ENCODE measurements at regions not wholly inside any gene's neighbourhood (a gene's known extent, or its start where the extent isn't known, plus 50 kb on each side); places are given as distances from the start of the nearest gene placed in this dataset.

- DNase-seq (ENCODE audit: low spot score), result no peak
Observed at GRCh38 chr5:18967637-18968036, 1020.4 kb downstream of the CDH18 start.

- DNase-seq (ENCODE audit: low spot score), result no peak
Observed at GRCh38 chr5:18968966-18969365, 1019.0 kb downstream of the CDH18 start.

GRCh38 chr5:18970000-18970399 lies 1018.0 kb downstream of the CDH18 start:
- DNase-seq (ENCODE audit: low spot score), result no peak

- DNase-seq (ENCODE audit: low spot score), result no peak
Observed at GRCh38 chr5:18972177-18972576, 1015.8 kb downstream of the CDH18 start.

- no peak for DNase-seq (ENCODE audit: low spot score)
Observed at GRCh38 chr5:18975624-18976023, 1012.4 kb downstream of the CDH18 start.

GRCh38 chr5:18977880-18978279 lies 1010.1 kb downstream of the CDH18 start:
- no peak for DNase-seq (ENCODE audit: low spot score)

- DNase-seq (ENCODE audit: low spot score), result no peak
Observed at GRCh38 chr5:18984559-18985080, 1003.4 kb downstream of the CDH18 start.

- DNase-seq (ENCODE audit: low spot score), result no peak
Observed at GRCh38 chr5:18985171-18985758, 1002.7 kb downstream of the CDH18 start.

- DNase-seq (ENCODE audit: low spot score), result no peak
Observed at GRCh38 chr5:18987101-18987500, 1000.9 kb downstream of the CDH18 start.

- DNase-seq (ENCODE audit: low spot score), result no peak
Observed at GRCh38 chr5:18990852-18991251, 997.1 kb downstream of the CDH18 start.

GRCh38 chr5:18992264-18992663 lies 995.7 kb downstream of the CDH18 start:
- DNase-seq (ENCODE audit: low spot score), result no peak

GRCh38 chr5:18999478-18999877 lies 988.5 kb downstream of the CDH18 start:
- no peak for DNase-seq (ENCODE audit: low spot score)

- DNase-seq (ENCODE audit: low spot score), result no peak
Observed at GRCh38 chr5:19001054-19001453, 986.9 kb downstream of the CDH18 start.

GRCh38 chr5:19001539-19001938 lies 986.5 kb downstream of the CDH18 start:
- no peak for DNase-seq (ENCODE audit: low spot score)

GRCh38 chr5:19002111-19002510 lies 985.9 kb downstream of the CDH18 start:
- no peak for DNase-seq (ENCODE audit: low spot score)

- DNase-seq (ENCODE audit: low spot score), result no peak
Observed at GRCh38 chr5:19018822-19019221, 969.2 kb downstream of the CDH18 start.

- DNase-seq (ENCODE audit: low spot score), result no peak
Observed at GRCh38 chr5:19031491-19031890, 956.5 kb downstream of the CDH18 start.

- no peak for DNase-seq (ENCODE audit: low spot score)
Observed at GRCh38 chr5:19035816-19036215, 952.2 kb downstream of the CDH18 start.

- DNase-seq (ENCODE audit: low spot score), result no peak
Observed at GRCh38 chr5:19042106-19042505, 945.9 kb downstream of the CDH18 start.

GRCh38 chr5:19044311-19044710 lies 943.7 kb downstream of the CDH18 start:
- no peak for DNase-seq (ENCODE audit: low spot score)

GRCh38 chr5:19044931-19045695 lies 942.9 kb downstream of the CDH18 start:
- no peak for DNase-seq (ENCODE audit: low spot score)

GRCh38 chr5:19047277-19047676 lies 940.7 kb downstream of the CDH18 start:
- no peak for DNase-seq (ENCODE audit: low spot score)

- no peak for DNase-seq (ENCODE audit: low spot score)
Observed at GRCh38 chr5:19048726-19049125, 939.3 kb downstream of the CDH18 start.

GRCh38 chr5:19058216-19058615 lies 929.8 kb downstream of the CDH18 start:
- DNase-seq (ENCODE audit: low spot score), result no peak

Data from NAMALWA (cell line).